H1 (cell line): ENCODE measurements at regions not wholly inside any gene's neighbourhood (a gene's known extent, or its start where the extent isn't known, plus 50 kb on each side); places are given as distances from the start of the nearest gene placed in this dataset.
"Not testable (repeated sequence)": the region's sequence is repeated elsewhere in the genome, so short reads cannot be mapped to it uniquely, and the experiment has no call there.

Source experiments
- CHD1 ChIP-seq: IDR thresholded peaks from 2 replicates; pipeline ENCODE4 v1.6.1; 2012; ENCODE audit warnings: low read depth, low read length, improper control_type of control experiment
- POLR2A ChIP-seq, 2 experiments: IDR thresholded peaks; 1 replicate in 1 of 2; 2 replicates in 1 of 2; pipeline ENCODE4 v1.6.1; 2011; ENCODE audit warnings: low read depth in 2 of 2, low read length in 2 of 2, mild to moderate bottlenecking in 2 of 2; ENCODE audit errors: control extremely low read depth in 1 of 2
- POLR2AphosphoS5 ChIP-seq: IDR thresholded peaks from 2 replicates; pipeline ENCODE4 v1.6.1; 2011; ENCODE audit warnings: low read depth, low read length
- RFX5 ChIP-seq: IDR thresholded peaks from 2 replicates; pipeline ENCODE4 v1.6.1; 2011; ENCODE audit warnings: low read depth, low read length, improper control_type of control experiment, borderline replicate concordance
- SIN3A ChIP-seq, 2 experiments: IDR thresholded peaks in 1 of 2; conservative IDR thresholded peaks in 1 of 2; 2 replicates each; pipeline ENCODE4 v1.6.1; 2011 to 2012; ENCODE audit warnings: low read length in 2 of 2, improper control_type of control experiment in 1 of 2, low read depth in 1 of 2, mild to moderate bottlenecking in 1 of 2
- ZNF274 ChIP-seq: IDR thresholded peaks from 2 replicates; pipeline ENCODE4 v1.7.0; 2012; ENCODE audit warnings: low read length, borderline replicate concordance; ENCODE audit errors: extremely low read depth
- TF ChIP-seq, protein P1 (sequence below): IDR thresholded peaks from 2 replicates; pipeline ENCODE4 v1.6.1; 2012; ENCODE audit warnings: inconsistent platforms
- TF ChIP-seq, protein P2 (sequence below), 3 experiments: IDR thresholded peaks; 1 replicate in 2 of 3; 2 replicates in 1 of 3; pipeline versions ENCODE4 v1.5.1 to v1.6.1; 2011; ENCODE audit warnings: low read length in 3 of 3, mild to moderate bottlenecking in 3 of 3, inconsistent platforms in 2 of 3, low read depth in 1 of 3, moderate library complexity in 1 of 3; ENCODE audit not compliant: insufficient read depth in 1 of 3; ENCODE audit errors: control extremely low read depth in 1 of 3

DNA sequence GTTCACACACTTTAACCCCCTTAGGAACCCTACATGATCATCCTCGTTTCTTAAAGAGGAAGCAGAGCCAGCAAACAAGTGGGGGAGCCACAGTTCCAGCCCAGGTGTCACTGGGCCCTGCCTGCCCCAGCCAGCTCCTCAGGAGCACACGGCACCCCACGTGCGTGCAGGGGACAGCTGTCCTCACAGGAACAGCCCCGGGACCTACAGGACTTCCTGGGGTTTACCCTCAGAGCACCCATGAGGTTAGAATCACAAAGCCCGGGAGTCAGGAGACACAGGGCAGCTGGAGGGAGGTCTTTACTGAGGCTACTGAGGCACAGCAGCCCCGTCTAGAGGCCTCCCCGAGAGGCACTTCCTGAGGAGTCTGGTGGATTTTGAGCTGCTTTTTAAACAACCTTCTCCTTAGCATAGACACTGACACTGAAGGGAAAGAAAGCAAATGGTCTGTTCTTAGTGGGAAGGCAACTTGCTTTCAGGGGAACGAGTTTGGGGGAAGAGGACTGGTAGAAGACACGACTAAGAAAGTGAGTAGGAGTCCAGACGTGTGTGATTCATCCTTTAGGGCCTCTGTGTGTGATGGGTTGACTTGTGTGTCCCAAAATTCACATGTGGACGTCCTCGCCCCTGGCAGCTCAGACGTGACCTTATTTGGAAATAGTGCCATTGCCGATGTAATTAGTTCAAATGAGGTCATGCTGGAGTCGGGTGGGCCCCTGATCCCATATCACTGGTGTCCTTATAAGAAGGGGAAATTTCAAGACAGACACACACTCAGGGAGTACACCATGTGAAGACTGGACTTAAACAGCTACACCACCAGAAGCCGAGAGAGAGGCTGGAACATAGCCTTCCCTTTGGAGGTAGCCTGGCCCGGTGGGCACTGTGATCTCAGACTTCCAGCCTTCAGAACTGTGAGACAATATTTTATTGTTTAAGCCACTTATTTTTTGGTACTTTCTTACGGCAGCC, 278.4 kb upstream of the PLGLB2 start:
- not testable (repeated sequence) for TF ChIP-seq SIN3A (conservative IDR thresholded peaks at IDR 0.05 in 1 of 2, IDR thresholded peaks at IDR 0.05 in 1 of 2; ENCODE audit: low read depth in 1 of 2, low read length in 2 of 2); ZNF274; POLR2A (IDR thresholded peaks at IDR 0.05; ENCODE audit: control extremely low read depth in 1 of 2, low read depth in 2 of 2, low read length in 2 of 2); POLR2AphosphoS5; RFX5; CHD1
- TF ChIP-seq, protein P1, sequence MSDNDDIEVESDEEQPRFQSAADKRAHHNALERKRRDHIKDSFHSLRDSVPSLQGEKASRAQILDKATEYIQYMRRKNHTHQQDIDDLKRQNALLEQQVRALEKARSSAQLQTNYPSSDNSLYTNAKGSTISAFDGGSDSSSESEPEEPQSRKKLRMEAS: not testable (repeated sequence)
- TF ChIP-seq, protein P2, sequence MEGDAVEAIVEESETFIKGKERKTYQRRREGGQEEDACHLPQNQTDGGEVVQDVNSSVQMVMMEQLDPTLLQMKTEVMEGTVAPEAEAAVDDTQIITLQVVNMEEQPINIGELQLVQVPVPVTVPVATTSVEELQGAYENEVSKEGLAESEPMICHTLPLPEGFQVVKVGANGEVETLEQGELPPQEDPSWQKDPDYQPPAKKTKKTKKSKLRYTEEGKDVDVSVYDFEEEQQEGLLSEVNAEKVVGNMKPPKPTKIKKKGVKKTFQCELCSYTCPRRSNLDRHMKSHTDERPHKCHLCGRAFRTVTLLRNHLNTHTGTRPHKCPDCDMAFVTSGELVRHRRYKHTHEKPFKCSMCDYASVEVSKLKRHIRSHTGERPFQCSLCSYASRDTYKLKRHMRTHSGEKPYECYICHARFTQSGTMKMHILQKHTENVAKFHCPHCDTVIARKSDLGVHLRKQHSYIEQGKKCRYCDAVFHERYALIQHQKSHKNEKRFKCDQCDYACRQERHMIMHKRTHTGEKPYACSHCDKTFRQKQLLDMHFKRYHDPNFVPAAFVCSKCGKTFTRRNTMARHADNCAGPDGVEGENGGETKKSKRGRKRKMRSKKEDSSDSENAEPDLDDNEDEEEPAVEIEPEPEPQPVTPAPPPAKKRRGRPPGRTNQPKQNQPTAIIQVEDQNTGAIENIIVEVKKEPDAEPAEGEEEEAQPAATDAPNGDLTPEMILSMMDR (IDR thresholded peaks at IDR 0.05; ENCODE audit: control extremely low read depth in 1 of 3, insufficient read depth in 1 of 3, low read depth in 1 of 3, low read length in 3 of 3): not testable (repeated sequence)
